ENCODE measurements at regions not wholly inside any gene's neighbourhood (a gene's known extent, or its start where the extent isn't known, plus 50 kb on each side); places are given as distances from the start of the nearest gene placed in this dataset.

DNA sequence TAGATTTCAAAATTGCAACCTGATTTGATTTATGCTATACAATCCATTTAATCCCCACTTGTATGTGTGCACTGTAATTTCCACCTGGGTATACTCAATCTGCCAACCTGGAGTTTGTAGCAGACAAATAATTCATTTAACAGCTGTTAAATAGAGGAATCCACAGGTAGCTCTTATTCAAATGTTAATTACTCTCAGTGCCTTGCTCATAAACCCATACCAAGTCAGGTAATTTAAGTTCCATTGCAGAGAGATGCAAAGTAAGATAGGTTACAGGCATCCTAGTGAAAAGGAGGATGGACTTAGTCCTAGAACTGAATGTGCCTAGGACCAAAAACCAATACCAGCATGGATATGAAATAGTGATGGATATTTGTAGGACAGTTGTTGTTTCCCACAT lies 674.2 kb downstream of the TBL1XR1 start:
- DNase-seq, result no peak

DNA sequence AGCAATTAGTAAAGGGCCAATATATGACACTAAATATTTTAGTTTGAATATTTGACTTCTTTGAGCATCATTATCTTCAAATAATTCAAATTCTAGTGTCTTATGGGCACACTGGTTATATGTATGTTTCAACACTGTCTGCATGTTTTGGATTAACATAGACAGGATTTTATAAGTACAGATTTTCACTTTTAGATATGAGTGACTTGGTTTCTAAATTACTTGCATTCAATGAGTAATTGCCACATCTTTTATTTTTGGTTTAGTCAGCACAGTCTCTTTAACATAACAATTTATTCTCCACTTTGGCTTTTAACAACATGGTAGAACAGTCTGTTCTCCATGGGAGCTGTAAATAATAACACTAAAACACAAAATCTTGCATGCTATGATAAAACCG lies 674.8 kb downstream of the TBL1XR1 start:
- no peak for DNase-seq

- no peak for DNase-seq
These were observed 675.6 kb downstream of the TBL1XR1 start for GRCh38 chr3:176521531-176522175.

DNA sequence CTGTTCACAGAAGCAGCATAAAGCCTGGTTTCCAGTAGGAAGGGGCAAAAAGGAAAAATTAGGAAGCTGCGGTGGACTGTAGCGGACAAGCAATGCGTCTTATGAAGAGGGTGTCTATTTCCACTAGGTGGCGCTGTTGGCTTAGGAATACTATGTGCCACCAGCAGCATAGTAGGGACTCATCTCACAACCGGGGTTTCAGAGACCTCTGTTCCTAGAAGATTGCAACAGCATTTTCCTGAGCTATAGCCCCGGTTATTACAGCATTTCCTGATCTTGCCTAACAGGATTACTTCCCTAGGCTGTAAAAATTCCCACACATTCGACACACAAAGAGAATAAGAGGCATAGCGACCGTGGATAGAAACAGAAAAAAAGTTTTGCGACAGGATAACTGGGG lies 683.0 kb downstream of the TBL1XR1 start:
- DNase-seq, result peak; percentile 3

- no peak for DNase-seq
These were observed 683.7 kb downstream of the TBL1XR1 start for GRCh38 chr3:176513604-176514003.

DNA sequence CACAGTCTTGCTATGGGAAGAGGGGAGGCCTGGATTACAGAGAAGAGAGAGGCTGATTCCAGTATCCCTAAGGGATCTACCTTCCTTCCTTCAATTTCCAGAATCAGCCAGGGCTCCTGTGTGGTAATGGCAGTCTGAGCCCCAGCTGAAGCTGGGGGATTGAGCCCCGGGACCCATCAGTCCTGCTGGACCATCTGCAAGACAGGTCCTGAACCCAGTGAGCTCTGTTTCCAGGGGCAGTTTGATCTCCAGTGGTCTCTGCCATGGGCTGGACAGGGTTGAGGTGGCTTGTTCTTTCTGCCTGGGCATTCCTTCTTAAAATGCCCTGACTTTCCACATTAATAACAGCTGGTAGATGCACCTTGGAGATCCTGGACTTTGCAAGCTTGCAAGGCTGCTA lies 685.2 kb downstream of the TBL1XR1 start:
- DNase-seq, result no peak

GRCh38 chr3:176510097-176510496 lies 687.2 kb downstream of the TBL1XR1 start:
- DNase-seq, result no peak

- no peak for DNase-seq
These were observed 691.2 kb downstream of the TBL1XR1 start for GRCh38 chr3:176505878-176506621.

GRCh38 chr3:176491084-176491483 lies 706.2 kb downstream of the TBL1XR1 start:
- DNase-seq, result no peak

DNA sequence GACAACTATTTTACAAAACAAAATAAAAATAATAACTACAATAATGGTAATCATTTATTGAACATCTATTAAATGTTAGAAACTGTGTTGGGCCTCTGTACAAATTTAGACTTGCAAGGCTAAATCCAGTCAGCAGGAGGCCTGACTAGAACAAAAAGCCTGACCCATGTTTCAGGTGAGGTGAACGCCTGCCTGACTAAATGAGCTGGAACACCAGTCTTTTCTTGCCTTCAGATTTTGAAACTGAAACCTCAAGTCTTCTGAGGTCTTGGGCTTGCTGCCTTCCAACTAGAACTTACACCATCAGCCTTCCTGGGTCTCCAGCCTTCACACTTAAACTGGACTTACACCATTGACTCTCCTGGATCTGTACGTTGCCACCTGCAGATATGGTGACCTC lies 706.9 kb downstream of the TBL1XR1 start:
- no peak for DNase-seq

GRCh38 chr3:176479248-176479647 lies 718.0 kb downstream of the TBL1XR1 start:
- DNase-seq, result no peak

DNA sequence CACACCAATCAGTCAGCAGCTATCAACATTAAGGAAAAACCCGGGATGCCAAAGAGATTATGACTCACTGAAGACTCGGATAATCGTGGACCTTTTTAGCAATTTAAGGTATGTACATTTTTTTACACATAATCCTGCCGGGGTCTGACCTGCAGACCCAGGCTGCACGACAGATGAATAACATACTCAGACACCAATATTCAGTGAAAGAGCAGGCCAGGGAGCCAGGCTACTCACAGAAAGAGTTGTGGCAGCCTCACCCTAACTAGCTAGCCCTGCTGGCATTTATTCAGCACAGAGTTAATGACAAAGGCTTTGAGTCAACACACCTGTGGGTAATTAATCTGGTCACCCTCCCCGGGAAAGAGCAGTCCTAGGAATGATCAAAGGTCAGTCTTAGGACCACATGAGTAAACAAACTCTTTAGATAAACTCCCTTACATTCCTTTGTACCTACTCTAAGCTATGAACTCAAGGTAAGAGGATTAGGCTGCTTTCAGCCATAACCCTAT lies 727.5 kb downstream of the TBL1XR1 start:
- no peak for DNase-seq

DNA sequence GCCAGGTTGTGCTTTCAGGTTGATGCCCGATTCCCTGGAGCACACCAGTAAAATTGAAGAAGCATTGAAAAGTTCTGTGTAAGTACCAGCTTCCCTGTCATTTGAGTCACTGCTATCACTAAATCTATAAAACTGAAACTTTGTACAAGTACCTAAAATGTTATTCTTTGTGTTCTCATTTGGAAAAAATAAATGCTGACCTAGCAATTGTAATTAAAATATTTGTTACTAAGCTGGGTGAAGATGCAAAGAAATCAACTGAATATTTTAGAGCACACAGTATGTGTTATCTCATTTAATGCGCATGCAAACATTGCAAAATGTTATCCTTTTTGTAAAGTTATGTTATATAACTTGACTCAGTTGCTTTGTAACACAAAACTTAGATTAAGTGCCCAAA lies 733.7 kb downstream of the TBL1XR1 start:
- DNase-seq, result no peak

DNA sequence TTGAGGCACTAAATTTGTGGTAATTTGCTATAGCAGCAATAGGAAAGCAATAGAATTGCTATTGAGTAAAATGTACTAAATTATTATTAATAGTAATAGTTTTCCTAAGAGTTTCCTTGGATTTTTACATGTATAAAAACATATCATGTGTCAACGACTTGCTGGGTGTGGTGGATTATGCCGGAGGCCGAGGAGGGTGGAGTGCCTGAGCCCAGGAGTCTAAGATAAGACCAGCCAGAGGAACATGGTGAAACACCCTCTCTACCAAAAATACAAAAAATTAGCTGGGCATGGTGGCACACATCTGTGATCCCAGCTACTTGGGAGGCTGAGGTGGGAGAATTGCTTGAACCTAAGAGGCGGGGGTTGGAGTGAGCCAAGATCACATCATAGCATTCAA lies 749.9 kb downstream of the TBL1XR1 start:
- DNase-seq, result no peak

DNA sequence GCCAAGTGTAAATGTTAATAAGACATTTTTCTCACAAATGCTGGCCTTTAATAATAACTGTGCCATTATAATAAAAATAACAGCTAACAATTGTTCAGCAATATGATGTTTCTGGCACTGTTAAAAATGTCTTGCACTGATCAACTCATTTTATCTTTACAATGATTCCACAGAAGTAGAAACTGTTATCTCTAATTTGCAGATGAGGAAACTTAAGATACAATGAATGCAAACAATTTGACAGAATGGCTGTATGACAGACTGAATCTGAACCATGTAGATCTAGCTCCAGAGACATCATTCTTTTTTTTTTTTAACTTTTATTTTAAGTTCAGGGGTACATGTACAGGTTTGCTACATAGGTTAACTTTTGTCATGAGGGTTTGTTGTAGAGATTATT lies 755.0 kb downstream of the TBL1XR1 start:
- DNase-seq, result no peak

DNA sequence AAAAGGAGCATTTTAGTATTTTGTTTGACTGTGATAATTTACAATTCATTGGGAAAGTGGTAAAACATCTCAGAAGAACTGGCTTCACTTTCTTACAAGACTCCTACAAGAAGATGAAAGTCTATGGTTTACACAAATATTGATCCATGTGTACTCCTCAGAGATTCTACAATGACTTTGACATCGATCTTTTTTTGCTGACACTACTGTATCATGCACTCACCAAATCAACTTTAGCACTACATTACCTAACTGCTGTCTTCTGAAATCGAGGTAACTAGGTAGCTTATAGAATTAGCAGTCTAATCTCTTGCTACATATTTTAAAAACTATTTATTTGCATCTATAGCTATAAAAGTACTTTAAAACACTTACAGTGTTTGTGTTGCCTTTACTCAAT lies 757.6 kb downstream of the TBL1XR1 start:
- DNase-seq, result no peak

DNA sequence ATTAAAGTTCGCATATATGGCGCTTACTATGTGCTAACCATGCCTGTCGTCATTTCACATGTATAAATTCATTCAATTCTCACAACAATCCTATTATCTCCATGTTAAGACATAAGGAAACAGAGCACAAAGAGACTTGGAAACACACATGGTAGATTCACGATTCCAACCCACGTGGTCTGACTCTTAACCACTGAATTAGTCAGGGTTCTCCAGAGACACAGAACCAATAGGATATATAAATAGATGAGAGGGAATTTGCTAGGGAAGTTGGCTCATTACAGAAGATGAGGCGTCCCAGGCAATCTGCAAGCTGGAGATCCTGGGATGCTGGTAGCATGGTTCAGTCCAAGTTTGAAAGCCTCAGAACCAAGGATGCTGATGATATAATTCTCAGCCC lies 765.3 kb downstream of the TBL1XR1 start:
- no peak for DNase-seq

- DNase-seq, result no peak
These were observed 766.3 kb downstream of the TBL1XR1 start for GRCh38 chr3:176431038-176431418.

GRCh38 chr3:176430244-176431037 lies 766.8 kb downstream of the TBL1XR1 start:
- DNase-seq, result peak; percentile 9

DNA sequence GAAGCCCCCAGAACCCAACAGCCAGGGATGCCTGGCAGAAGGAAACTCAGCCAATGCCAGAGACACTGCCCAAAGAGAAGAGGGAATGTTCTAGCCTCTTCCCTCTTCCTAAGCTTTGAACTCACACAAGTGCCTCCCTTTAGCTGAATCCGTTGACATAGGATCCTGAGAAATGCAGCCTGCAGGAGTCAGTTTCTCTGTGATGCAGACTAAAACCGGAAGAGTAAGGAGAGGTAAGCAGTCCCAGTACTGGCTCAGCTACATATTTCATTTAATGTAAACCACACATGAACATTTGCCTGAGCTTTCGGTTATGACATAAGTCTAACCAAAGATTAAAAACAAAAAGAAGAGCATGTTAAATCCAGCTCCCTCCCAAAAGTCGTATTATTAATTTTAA lies 768.7 kb downstream of the TBL1XR1 start:
- DNase-seq, result no peak

- DNase-seq, result no peak
These were observed 770.9 kb downstream of the TBL1XR1 start for GRCh38 chr3:176426371-176426770.

GRCh38 chr3:176416870-176417269 lies 780.4 kb downstream of the TBL1XR1 start:
- DNase-seq, result no peak

DNA sequence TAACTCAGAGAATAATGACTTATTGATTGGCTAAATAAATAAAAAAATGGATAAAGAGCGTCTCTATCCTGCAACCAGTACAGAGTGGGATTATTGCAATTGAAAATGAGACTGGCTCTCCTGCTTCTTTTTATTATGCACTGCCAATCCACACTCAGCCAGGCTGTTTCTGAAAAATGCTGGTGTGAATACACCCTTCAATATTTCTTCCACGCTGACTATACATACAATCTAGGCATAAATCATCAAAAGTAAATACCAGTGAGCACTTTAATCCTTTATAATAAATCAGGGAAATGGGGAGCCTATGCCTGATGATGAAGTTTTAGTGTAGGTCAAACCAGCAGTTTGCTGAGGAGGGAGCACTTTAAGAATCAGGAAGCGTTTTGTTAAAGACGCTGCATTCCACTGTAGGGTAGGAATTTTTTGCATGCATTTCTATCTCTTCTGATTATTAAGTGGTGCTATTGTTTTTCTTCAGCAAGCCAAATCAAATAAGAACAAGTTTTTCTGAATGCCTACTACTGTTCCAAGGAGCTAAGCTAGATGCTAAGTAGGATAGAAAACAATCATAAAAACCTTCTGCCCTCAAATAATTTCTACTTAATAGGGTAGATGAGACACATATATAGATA lies 781.5 kb downstream of the TBL1XR1 start:
- DNase-seq, result no peak

Data from inflammatory macrophage treated with lipopolysaccharide for 4 hours (primary cell).